ENCODE measurements at regions not wholly inside any gene's neighbourhood (a gene's known extent, or its start where the extent isn't known, plus 50 kb on each side); places are given as distances from the start of the nearest gene placed in this dataset.
"Not testable (repeated sequence)": the region's sequence is repeated elsewhere in the genome, so short reads cannot be mapped to it uniquely, and the experiment has no call there.

GRCh38 chr6:21918666-21919065 is 325.1 kb downstream of the SOX4 start:
- DNase-seq (ENCODE audit: low read depth in 2 of 2) = no peak

- DNase-seq (ENCODE audit: low read depth in 2 of 2) = no peak
Observed at GRCh38 chr6:21922086-21922485, 328.5 kb downstream of the SOX4 start.

- DNase-seq (ENCODE audit: low read depth in 2 of 2) = no peak
Observed at GRCh38 chr6:21924002-21924401, 330.5 kb downstream of the SOX4 start.

DNA sequence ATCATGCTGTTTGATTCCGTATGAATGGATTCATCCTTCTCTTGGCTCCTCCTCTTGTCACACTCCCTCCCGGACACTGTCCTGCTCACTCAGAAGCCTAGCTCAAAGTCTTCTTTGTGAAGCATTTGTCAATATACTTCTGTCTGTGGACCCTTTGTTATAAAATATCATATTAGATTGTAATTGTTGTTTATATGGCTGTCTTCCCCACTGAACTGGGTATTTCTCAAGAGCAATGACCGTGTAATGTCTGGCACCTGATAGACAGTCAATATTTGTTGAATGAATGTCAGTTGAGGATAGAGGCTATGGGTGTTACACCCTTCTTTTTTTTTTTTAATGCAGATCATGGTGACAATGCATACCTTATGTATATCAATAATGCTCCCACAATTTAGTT is 335.3 kb downstream of the SOX4 start:
- no peak for DNase-seq (ENCODE audit: low read depth in 2 of 2)

DNA sequence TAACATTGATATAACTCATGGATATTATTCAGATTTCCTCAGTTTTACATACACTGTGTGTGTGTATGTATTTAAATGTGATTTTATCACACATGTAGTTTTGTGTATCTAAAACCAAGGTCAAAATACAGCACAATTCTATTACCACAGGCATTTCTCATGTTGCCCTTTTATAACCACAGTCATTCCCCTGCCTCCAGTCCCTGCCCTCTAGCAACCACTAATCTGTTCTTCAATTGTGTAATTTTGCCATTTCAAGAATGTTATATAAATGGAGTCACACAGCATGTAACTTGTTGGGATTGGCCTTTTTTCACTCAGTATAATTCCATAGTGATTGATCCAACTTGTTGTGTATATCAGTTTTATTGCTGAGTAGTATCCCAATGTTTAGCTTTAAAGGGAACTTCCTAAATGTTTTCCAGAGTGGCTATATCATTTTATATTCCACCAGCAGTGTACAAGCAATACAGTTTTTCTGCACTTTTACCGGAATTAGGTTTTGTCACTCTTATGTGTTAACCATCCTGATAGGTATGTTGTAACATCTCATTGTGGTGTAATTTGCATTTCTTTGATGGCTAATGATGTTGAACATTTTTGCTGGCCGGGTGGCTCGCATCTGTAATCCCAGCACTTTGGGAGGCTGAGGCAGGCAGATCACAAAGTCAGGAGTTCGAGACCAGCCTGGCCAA is 338.2 kb downstream of the SOX4 start:
- no peak for DNase-seq (ENCODE audit: low read depth in 2 of 2)

GRCh38 chr6:21933351-21933750 is 339.8 kb downstream of the SOX4 start:
- DNase-seq (ENCODE audit: low read depth in 2 of 2) = no peak

GRCh38 chr6:21935142-21935541 is 341.6 kb downstream of the SOX4 start:
- DNase-seq (ENCODE audit: low read depth in 2 of 2) = no peak

GRCh38 chr6:21935561-21936028 is 342.0 kb downstream of the SOX4 start:
- peak in 1 of 2 donors; percentile 4 for DNase-seq (ENCODE audit: low read depth in 2 of 2)

- DNase-seq (ENCODE audit: low read depth in 2 of 2) = no peak
Observed at GRCh38 chr6:21937466-21937865, 343.9 kb downstream of the SOX4 start.

DNA sequence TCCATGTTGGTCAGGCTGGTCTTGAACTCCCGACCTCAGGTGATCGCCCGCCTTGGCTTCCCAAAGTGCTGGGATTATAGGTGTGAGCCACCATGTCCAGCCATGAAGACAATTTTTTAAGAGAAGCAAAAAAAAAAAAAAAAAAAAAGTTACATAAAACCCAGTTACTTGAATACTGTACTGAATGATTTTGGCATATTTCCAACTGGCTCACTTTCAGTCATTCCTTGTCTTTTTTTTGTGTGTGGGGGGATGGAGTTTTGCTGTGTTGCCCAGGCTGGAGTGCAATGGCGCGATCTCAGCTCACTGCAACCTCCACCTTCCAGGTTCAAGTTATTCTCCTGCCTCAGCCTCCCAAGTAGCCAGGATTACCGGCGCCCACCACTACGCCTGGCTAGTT is 345.5 kb downstream of the SOX4 start:
- DNase-seq (ENCODE audit: low read depth in 2 of 2) = not testable (repeated sequence)

GRCh38 chr6:21941926-21942325 is 348.4 kb downstream of the SOX4 start:
- no peak for DNase-seq (ENCODE audit: low read depth in 2 of 2)

DNA sequence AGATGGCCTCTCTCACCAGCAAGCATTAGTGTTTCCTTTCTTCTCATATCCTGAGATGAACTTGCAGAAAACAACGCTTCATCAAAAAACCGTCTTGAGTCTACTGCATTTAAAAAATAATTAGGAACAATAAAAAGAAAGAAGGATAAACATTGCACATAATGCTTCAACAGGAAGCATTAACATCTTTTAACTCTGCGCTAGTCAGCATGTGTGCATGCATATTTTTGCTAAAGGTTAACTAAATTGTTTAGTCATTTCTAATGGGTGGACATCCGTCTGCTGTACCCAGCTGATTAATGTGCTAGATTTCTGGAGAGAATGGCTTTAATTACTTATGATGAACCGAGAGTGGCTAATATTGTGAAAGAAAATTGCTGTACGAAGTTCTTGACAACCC is 349.3 kb downstream of the SOX4 start:
- no peak for DNase-seq (ENCODE audit: low read depth in 2 of 2)

GRCh38 chr6:21946298-21946783 is 350.5 kb downstream of the PRL start:
- DNase-seq (ENCODE audit: low read depth in 2 of 2) = no peak

DNA sequence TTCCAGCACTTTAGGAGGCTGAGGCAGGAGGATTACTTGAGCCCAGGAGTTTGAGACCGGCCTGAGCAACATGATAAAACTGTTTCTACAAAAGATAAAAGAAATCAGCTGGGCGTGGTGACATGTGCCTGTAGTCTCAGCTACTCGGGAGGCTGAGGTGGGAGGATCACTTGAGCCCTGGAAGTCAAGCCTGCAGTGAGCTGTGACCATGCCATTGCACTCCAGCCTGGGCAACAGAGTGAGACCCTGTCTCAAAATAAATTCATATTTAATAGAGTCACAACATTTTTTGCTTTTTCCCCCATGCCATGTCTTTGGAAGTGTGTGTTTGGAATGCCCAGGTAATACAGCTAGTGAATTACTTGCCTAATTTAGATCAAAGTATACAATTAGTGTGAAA is 349.6 kb downstream of the PRL start:
- DNase-seq (ENCODE audit: low read depth in 2 of 2) = not testable (repeated sequence)

DNA sequence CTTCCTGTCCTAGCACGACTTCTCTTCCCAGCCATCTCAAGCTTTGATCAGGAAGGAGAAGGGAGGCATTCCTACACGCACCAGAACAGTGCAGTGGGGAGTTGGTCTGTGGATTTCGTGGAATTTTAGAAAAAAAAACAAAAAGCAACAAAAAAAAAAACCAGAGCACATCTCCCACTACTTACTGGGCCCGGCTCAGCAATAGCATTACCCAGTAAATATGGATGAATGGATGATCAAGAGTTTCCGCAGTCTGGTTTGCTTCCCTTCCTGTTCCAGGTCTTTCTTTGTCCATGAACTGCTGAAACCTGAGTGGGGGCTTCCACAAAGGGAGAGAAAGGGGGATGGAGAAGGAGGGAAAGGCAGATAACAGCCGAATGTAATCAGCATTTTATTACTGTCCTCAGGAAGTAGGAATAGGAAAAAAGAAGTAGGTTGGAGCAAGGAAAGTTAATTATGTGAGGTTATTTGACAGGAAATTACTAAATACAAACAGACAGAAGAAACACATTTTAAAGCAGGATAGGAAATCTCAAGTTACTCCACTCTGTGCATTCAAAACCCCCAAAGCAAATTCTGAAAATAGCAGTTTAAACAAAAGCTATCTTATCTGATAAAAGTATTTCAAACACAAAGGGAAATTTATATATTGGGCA is 349.0 kb downstream of the PRL start:
- DNase-seq (ENCODE audit: low read depth in 2 of 2) = no peak

DNA sequence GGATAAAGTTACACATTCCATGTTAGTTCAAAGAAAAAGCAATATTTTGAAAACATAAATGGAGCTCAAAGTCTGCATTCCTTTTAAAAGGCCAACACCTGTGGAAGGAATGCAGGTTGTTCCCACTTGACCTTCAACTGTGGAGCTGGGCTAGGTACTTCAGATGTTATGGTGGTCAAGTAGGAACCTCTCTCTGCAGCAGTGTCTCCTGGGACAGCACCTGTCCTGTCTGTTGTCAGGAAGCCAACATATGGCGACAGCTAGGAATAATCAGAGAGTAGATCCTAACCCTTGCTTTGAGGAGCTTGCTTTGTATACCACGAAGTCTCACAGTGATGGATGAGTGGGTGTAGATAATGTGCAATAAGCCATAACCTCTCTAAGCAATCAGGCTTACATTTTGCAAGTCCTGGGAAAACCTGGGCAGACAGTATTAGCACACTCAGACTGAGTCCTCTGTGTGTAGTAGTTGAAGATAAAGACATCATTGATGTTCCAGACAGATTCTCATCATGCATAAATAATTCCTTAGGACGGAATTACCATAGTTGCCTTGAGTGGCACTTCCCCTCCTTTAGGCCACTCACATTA is 347.5 kb downstream of the PRL start:
- DNase-seq (ENCODE audit: low read depth in 2 of 2) = no peak

DNA sequence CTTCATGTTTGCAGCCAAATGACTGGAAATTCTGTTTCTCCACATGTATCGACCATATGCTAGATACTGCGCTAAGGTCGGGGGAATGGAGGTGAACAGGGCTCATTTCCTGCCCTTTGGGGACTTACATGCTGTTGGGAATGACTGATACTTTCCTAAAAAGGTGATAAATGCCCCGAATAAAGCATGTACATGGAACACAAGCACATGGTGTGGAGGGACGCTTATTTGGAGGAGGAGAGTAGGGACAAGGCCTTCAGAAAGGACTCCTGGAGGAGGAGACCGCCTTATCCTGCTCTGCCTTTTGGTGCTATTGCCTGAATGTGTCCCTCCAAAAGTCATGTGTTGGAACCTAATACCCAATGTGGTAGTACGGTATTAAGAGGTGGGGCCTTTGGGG is 344.5 kb downstream of the PRL start:
- no peak for DNase-seq (ENCODE audit: low read depth in 2 of 2)

GRCh38 chr6:21953831-21954801 is 342.7 kb downstream of the PRL start:
- no peak for DNase-seq (ENCODE audit: low read depth in 2 of 2)

GRCh38 chr6:21955053-21955595 is 341.7 kb downstream of the PRL start:
- no peak for DNase-seq (ENCODE audit: low read depth in 2 of 2)

DNA sequence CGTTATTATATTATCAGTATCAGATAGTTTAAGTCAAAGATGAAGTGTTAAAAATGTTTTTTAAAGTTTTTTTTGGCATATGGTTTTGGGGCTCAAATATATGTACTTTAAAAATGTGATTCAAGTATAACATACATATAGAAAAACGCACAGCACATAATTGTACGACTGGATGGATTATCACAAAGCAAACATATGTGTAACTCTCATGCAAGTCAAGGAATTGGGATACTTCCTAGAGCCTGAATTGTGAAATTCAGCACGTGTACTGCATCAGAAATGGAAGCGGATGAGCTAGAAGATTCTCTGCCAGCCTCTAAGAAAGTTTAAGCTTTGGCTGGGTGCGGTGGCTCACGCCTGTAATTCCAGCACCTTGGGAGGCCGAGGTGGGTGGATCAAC is 340.9 kb downstream of the PRL start:
- DNase-seq (ENCODE audit: low read depth in 2 of 2) = no peak

DNA sequence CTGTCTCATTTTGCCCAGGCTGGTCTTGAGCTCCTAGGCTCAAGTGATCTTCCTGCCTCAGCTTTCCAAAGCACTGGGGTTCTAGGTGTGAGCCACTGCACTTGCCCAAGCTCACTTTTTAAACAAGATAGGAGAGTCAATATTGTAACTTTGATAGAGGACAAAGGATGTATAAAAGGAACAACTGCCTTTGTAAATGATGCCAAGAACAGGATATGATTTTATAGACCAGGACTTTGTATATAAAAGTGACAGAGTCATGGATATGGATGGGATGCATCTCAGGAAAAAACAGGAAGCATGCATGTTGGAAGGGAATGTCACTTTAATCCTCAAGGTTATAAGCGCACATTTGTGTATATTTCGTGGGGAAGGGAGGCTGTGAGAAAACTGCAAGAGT is 338.4 kb downstream of the PRL start:
- DNase-seq (ENCODE audit: low read depth in 2 of 2) = no peak

GRCh38 chr6:21961226-21961625 is 335.6 kb downstream of the PRL start:
- DNase-seq (ENCODE audit: low read depth in 2 of 2) = no peak
